ENCODE measurements at regions not wholly inside any gene's neighbourhood (a gene's known extent, or its start where the extent isn't known, plus 50 kb on each side); places are given as distances from the start of the nearest gene placed in this dataset.

- Histone ChIP-seq H4K20me1 (ENCODE audit: low read depth) (no peaks in the 10 kb centered on the region), H3K4me1 (no peaks in the 10 kb centered on the region), H3K79me2 (ENCODE audit: low read depth) (no peaks in the 10 kb centered on the region), H3K9ac (no peak overlapping the region), H3K27ac (no peak overlapping the region), H2AFZ (replicated peaks) (no peak overlapping the region), H3K4me2 (no peak overlapping the region), H3F3A (ENCODE audit: low read depth) (no peaks in the 10 kb centered on the region), H3K9me3 (ENCODE audit: low read depth) (no peaks in the 10 kb centered on the region), H3K27me3 (no peaks in the 10 kb centered on the region), H3K4me3 (no peak overlapping the region), H3K36me3 (no peaks in the 10 kb centered on the region)
- Mint-ChIP-seq H3K36me3 (no peaks in the 10 kb centered on the region), H3K4me1 (no peaks in the 10 kb centered on the region), H3K9me3 (no peaks in the 10 kb centered on the region), H3K27me3 (ENCODE audit: insufficient read depth, low read depth) (peaks cover 2% of the 10 kb centered on the region), H3K27ac (no peak overlapping the region), H3K4me3 (no peak overlapping the region)
- no peak for DNase-seq (ENCODE audit: low spot score)
- no peak for TF ChIP-seq EZH2phosphoT487 (IDR thresholded peaks at IDR 0.05)
- no peak for TF ChIP-seq EZH2 (IDR thresholded peaks at IDR 0.05)
- no peak for TF ChIP-seq CTCF (IDR thresholded peaks at IDR 0.05)
Observed at GRCh38 chr3:101158374-101158773, 162.0 kb downstream of the IMPG2 start.

- H3K4me1 Mint-ChIP-seq: no peaks in the 10 kb centered on the region
Observed at GRCh38 chr3:101156787-101157345, 163.5 kb downstream of the IMPG2 start.

GRCh38 chr3:101155825-101156224, 162.6 kb upstream of the ABI3BP start:
- no peak overlapping the region for H2AFZ ChIP-seq (replicated peaks)
- no peaks in the 10 kb centered on the region for H3K4me1 Mint-ChIP-seq
- TF ChIP-seq EZH2phosphoT487 (IDR thresholded peaks at IDR 0.05) (no peak), CTCF (IDR thresholded peaks at IDR 0.05) (no peak), EZH2 (IDR thresholded peaks at IDR 0.05) (no peak)

More at GRCh38 chr3:101156787-101157345, 163.5 kb downstream of the IMPG2 start:
- Histone ChIP-seq H3K9ac (no peak overlapping the region), H3K36me3 (no peaks in the 10 kb centered on the region), H3K27me3 (no peaks in the 10 kb centered on the region), H3K9me3 (ENCODE audit: low read depth) (no peaks in the 10 kb centered on the region), H3K27ac (no peak overlapping the region), H3K4me2 (no peak overlapping the region), H3K79me2 (ENCODE audit: low read depth) (no peaks in the 10 kb centered on the region), H2AFZ (replicated peaks) (no peak overlapping the region), H3K4me1 (no peaks in the 10 kb centered on the region), H3K4me3 (no peak overlapping the region), H3F3A (ENCODE audit: low read depth) (no peaks in the 10 kb centered on the region), H4K20me1 (ENCODE audit: low read depth) (no peaks in the 10 kb centered on the region)
- H3K9me3 Mint-ChIP-seq: no peaks in the 10 kb centered on the region
- no peak overlapping the region for H3K4me3 Mint-ChIP-seq
- no peak for TF ChIP-seq CTCF (IDR thresholded peaks at IDR 0.05)
- TF ChIP-seq EZH2 (IDR thresholded peaks at IDR 0.05): no peak
- TF ChIP-seq EZH2phosphoT487 (IDR thresholded peaks at IDR 0.05): no peak
- H3K27me3 Mint-ChIP-seq (ENCODE audit: insufficient read depth, low read depth): peaks cover 2% of the 10 kb centered on the region
- DNase-seq (ENCODE audit: low spot score): no peak
- no peak overlapping the region for H3K27ac Mint-ChIP-seq
- no peaks in the 10 kb centered on the region for H3K36me3 Mint-ChIP-seq

More at GRCh38 chr3:101155825-101156224, 162.6 kb upstream of the ABI3BP start:
- H3K36me3 Mint-ChIP-seq: no peaks in the 10 kb centered on the region
- no peaks in the 10 kb centered on the region for H3K9me3 Mint-ChIP-seq
- Histone ChIP-seq H3K4me3 (no peak overlapping the region), H3K27me3 (no peaks in the 10 kb centered on the region), H3K27ac (no peak overlapping the region), H4K20me1 (ENCODE audit: low read depth) (no peaks in the 10 kb centered on the region), H3K9ac (no peak overlapping the region), H3K9me3 (ENCODE audit: low read depth) (no peaks in the 10 kb centered on the region), H3K4me2 (no peak overlapping the region), H3K79me2 (ENCODE audit: low read depth) (no peaks in the 10 kb centered on the region), H3K4me1 (no peaks in the 10 kb centered on the region), H3F3A (ENCODE audit: low read depth) (no peaks in the 10 kb centered on the region), H3K36me3 (no peaks in the 10 kb centered on the region)
- DNase-seq (ENCODE audit: low spot score): no peak
- no peak overlapping the region for H3K27ac Mint-ChIP-seq
- no peak overlapping the region for H3K4me3 Mint-ChIP-seq
- peaks cover 2% of the 10 kb centered on the region for H3K27me3 Mint-ChIP-seq (ENCODE audit: insufficient read depth, low read depth)

All from neural progenitor cell (in vitro differentiated cells).